GM19025 (cell line): ENCODE measurements at regions not wholly inside any gene's neighbourhood (a gene's known extent, or its start where the extent isn't known, plus 50 kb on each side); places are given as distances from the start of the nearest gene placed in this dataset.

ENCODE experiments used
- ATAC-seq: cut with Tn5 transposase; IDR thresholded peaks from one replicate; pipeline ENCODE4 v1.9.1; 2021; ENCODE audit warnings: mild to moderate bottlenecking, low read depth, moderate library complexity; ENCODE audit not compliant: unreplicated experiment

DNA sequence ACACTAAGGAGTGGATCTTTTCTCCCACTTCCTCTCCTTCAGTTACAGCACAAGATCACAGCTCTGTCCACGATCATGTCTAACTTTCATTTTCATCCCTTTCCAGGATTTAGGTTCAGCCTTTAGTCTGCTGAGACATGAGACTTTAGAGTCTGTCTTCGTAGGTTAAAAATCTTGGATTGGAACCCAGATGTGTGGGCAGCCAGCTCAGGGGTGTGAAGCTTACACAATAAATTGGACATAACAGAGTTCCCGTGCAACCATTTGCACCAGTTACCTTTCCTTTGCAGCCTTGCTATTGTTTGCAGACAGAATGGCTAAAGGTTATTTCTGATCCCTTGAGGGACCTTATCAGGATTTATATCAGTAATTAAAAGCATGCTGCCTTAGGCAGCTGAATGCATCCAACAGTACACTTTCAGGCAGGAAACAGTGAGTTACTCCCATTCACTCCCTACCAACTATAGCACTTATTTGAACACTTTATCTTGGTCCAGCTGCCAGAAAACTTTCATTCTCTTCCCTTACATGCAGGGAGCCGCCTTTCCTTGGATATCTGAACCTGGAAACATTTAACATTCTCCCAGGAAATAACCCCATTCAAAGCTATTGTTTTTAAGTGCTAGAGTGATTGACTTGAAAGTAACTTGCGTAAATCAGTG lies 87.3 kb downstream of the TMEM100 start:
- no peak for ATAC-seq

DNA sequence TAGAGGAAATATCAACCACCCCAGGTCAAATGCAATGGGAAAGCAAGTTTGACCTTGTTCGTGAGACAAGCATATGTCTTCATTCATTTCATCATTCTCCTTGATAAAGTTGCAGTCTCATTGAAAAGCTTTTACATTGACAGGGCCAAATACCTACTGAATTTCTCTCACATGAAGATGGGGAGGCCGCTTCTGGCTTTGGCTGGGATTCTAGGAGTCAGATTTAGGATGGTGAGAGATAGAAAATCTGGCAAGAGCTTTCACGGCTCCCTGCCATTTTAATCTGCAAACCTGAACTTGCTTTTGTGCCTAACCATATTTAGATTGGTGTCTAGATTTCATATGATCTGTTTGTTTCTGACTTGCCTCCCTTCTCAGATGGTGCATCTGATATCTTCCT lies 88.0 kb downstream of the TMEM100 start:
- no peak for ATAC-seq

DNA sequence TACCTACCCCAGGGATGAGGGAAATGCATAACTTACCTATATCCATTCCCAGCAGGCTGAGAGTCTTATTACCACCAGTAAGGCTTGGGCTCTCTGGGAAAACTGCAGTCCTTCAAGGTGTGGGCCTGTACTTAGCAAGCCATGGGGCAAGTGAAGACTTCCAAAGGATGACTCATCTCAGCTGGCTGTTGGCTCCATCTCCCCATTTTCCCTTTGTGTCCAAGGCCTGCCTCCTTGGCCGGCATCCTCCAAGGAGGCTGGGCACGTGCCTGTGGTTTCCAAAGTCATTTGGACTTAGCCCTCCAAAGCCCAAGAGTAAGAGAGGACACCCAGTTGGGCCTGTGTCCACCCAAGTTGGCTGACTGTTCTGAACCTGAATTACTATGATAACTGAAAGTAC lies 89.8 kb downstream of the TMEM100 start:
- ATAC-seq, result no peak

DNA sequence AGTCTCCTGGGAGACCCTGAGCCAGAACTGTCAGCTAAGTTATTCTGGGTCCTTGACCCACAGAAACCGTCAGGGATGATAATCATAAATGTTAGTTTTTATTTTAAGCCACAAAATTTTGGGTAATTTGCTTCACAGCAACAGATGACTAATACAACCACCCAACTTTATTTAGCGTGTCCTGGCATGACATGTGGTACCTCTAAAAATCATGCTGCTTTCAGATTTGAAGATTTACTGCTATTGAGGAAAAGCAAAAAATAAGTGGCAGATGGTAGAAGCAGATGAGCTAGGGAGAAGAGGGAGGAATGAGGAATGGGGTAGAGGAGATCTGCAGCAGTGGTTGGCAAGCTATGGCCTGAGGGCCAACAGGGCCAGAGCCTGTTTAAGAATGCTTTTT lies 90.4 kb downstream of the TMEM100 start:
- ATAC-seq, result no peak

DNA sequence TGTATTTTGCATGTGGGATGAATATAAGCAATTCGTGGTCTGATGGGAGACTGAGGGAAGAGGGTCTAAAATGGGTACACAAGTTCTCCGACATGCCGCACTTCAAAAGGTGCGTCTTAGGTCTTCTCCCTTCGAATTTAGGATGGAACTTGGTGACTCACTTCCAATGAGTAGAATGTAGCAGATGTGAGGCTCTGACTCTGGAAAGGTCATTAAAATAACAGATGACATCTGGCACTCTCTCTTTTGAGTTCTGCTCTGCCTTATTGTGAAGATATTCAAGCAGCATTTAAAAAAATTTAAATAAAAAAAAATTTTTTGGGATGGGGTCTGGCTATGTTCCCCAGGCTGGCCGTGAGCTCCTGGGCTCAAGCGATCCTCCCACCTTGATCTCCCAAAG lies 92.7 kb downstream of the TMEM100 start:
- no peak for ATAC-seq

DNA sequence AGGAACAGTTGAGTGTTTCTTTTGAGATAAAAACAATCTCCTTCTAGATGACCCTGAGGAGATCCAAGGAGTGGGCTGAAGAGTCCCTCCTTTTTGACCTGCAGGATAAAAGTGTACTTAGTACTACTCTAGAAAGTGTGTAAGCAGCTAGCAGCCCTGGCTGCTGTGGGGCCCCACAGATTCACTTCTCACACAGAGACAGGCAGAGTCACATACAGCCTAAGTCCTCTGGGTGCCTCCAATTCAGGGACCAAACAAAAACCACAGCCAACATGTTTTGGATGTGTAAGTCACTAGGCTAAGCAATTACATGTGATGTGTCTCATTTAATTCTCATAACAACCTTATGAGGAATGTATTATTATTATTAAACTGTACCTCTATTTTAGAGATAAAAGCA lies 97.1 kb downstream of the TMEM100 start:
- peak; percentile 59 for ATAC-seq

DNA sequence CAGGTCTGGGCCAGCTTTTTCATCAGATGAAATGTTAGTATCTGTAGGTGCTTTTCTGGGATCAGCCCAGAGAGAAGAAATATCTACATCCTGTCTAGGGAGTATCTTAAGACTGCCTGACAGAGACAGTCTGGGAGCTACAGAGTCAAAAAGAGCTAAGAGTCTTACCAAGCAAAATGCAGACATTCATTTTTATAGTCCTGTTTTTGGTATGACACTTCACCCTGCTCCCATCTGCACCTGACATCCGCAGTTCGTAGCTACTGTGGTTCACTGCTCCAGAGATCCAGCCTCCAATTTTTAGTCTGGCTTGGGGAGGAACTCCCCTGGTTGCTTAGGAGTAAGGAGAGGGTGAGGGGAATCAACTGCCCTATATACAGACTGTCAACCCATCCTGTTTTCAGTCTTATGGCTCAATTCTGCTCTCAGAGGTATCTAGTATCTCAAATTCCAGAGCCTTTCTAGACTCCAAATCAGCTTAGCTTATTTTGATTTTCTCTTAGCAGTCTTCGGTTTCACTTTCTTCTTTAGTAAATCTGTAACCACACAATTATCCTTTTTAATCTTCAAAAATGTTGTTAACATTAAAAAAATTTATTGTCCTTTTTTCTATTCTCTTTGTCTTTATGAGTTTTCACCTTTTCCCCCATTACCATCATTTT lies 97.8 kb downstream of the TMEM100 start:
- ATAC-seq, result peak; percentile 46

DNA sequence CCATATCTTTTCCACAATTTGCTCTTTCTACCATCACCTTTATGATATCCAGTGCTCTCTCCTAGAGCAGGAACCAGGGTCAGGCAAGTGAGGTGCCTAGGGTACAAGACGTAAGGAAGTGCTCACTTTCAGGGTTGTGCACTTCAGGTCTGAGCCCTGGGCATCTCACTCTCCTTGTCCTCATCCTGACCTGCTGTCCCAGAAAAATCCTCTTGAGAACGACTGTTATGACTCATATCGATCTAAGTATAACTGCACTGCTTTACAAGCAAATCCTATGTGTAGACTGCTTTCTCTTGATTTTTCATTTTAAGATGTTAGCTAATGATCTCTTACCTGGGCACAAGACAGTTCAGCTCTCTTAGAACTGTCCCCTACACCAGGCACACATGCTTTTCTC lies 100.1 kb downstream of the TMEM100 start:
- ATAC-seq, result no peak

DNA sequence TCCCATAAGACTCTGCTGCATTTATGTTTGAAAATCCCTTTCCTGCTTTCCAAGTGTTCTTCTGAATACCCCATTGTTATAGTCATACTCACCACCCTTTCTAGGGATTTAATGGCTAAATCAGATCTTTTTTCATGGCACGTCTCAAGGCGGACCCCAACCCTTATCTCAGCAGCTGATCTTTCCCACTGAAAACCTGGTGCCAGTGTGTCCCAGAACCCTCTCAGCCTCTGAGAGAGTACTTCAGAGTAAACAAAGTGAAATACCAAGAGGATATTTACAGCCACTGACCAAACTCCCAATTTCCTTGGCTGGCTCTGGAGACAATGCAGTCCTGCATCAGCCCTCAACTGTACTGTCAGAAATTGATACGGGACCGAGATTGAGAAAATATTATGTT lies 101.7 kb downstream of the TMEM100 start:
- no peak for ATAC-seq

DNA sequence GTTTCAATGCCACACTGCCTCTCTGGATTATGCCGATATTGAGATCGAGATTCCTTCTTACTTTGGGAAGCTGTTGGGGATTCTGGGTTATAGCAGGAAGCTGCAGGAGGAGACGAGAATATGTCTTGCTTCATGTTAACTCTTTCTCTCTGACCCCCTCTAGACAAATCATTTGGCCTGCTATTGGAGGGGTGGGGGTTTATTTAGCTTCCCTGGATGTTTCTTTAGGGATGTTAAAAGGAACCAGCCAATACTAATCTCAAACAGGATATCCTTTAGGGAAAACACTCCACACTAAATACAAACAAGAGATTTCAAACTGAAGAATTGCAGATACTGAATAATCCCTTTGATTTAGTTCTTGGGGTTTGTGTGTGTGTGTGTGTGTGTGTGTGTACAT lies 102.6 kb downstream of the TMEM100 start:
- ATAC-seq, result no peak

DNA sequence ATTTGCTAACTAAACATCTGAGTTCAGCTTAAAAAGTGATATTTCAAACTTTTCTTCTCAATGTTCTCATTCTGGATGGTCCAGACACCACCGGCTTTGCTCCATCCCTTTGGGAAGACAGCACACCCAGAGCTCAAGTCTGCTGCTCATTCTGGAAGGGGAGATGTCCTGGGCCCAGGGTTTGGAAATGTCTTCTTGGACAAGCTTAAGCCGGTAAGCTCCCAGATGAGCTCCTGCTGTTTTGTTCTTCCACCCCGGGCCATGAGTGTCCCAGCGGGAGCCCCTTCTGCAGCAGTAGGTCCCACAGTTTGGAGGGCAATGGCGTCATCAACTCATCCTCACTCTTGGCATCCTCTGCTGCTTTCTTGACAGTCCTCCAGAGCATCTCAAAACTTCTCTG lies 105.2 kb downstream of the TMEM100 start:
- no peak for ATAC-seq

DNA sequence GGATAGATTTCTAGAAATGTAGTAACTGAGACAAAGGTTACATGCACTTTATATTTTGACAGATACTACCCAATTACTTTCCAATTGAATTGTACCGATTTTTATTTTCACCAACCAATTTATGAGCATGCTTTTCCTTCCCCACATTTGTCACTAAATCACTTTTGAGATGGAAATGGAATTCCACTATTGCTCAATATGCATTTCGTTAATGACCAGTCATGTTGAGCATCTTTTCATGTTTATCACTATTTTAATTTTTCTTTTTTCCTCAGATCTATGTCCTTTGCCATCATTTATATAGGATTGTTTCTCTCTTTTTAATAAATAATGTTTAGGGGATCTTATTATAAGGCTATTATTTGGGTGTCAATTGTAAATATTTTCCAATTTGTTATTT lies 102.8 kb upstream of the SMIM36 start:
- no peak for ATAC-seq

DNA sequence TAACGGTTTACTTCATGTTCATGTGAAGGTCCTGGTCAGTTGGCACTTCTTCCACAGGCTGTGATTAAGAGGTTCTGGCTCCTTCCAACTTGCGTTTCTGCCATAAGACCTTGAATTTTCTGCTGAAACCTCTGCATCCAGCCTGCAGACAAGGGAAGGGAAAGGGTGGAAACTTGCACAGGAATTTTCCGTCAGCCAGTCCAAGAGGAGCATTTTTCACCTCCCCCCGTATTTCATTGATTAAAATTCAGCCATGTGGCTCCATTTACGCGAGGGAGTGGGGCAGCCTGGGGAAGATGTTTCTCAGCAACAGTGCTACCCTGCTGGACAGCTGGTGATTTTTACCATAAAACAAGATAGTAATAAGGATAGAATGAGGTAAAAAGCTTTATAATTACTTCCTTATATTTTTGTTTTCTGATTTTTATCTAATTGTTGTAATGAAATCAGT lies 101.5 kb upstream of the SMIM36 start:
- no peak for ATAC-seq

DNA sequence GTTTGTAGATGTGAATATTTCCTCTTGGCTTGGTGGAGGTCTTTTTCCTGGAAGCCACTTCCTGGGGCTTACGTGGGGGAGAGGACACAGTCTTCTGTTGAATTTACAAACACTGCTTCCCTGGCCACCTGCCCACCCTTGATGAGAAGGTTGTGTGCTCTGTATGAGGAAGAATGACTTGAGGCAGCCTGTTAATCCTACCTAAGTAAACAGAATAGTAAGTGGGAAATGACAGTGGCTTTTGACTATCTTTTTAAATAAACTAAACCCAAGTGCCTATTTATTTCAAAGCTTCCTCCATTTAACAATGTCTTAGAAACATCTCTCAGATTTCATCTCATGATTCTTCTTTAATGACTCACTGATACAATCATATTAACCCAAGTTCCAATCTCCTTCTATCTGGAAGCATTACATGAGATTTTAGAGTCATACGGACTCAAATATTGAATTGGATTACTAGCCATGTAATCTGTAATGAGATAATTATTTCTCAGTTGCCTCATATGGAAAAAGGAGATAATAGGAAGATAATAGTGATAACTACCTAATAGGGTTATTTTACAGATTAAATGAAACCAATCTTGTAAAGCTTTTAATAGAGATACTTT lies 96.6 kb upstream of the SMIM36 start:
- ATAC-seq, result no peak

DNA sequence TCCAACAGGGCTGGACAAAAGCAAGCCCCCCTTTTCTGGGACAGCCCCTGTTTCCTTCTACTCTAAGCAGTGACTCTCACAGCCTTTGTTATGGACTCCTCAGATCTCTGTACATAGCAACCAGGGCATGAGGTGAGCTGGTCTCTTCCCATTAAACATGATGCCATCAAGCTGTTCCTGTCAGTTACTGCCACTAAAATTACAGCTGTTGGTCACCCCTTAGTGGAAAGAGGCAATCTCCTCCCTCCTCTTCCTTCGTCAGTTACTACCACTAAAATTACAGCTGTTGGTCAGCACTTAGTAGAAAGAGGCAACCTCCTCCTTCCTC lies 95.2 kb upstream of the SMIM36 start:
- ATAC-seq, result no peak

DNA sequence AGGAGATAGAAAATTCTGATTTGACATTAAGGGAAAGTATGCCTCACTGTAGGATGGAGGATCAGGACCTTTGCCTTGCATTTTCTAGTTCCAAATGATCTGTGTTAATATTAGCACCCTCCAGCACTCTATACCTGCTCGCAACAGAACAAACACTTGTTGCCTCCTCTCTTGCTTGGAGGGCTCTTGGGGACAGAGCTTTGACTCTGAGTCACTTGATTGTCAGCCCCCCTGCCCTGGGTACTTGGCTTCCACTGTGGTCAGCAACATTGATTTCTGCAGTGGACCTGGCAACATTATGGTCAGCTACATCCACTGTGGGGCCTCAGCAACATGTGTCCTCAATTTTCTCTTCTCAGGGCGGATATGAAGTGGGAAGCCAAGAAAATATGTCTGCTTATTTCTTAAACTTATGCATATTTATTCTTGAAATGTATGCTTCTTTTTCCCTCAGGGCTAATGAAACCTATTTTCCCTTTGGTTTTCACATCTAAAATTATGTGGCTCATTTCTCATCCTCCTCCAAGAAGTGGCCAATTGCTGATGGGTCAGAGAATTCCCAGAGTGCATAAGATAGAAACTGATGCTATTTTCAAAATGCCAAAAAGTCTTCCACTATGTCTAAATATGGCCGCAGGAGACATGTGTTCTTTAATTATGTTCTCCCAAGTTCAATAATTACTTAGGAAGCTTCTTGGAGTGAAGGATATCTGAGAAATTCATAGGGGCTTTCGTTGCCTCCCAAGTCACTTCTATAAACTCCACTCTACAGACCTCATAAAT lies 94.6 kb upstream of the SMIM36 start:
- ATAC-seq, result no peak

DNA sequence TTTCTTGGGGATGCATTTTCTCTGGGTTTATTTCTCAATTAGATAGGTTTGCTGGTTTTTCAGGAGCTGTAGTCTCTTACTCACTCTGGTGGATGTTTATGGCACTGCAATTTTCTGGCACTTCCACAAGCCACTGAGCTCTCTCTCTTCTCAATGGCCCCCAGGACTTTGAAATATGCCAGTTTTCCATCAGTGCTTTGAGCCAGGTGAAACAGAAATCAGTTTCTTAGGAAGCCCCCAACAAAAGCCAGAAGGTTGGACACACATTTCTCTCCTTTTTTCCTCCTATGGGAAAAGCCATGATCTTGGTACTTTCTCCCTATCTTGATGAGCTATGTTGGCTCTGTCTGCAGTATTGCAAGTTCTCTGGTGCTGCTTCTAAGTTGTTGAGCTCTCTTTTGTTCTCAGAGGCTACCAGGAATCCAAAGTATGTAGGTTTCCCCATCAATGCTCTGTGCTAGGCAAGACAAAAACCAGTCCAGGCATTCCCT lies 90.7 kb upstream of the SMIM36 start:
- ATAC-seq, result no peak

DNA sequence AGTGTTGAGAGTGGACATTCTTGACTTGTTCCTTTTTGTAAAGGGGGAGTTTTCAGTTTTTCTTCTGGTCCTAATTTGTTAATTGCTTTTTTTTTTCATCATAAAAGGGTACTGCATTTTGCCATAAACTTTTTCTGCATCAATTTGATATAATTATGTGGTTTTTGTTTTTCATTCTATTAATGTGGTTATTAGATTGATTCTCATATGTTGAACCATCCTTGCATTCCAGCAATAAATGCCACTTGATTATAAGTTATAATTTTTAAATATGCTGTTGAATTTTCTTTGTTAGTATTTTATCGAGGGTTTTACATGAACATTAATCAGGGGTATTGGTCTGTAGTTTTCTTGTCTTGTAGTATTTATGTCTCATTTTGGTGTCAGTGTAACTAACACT lies 87.2 kb upstream of the SMIM36 start:
- ATAC-seq, result no peak

DNA sequence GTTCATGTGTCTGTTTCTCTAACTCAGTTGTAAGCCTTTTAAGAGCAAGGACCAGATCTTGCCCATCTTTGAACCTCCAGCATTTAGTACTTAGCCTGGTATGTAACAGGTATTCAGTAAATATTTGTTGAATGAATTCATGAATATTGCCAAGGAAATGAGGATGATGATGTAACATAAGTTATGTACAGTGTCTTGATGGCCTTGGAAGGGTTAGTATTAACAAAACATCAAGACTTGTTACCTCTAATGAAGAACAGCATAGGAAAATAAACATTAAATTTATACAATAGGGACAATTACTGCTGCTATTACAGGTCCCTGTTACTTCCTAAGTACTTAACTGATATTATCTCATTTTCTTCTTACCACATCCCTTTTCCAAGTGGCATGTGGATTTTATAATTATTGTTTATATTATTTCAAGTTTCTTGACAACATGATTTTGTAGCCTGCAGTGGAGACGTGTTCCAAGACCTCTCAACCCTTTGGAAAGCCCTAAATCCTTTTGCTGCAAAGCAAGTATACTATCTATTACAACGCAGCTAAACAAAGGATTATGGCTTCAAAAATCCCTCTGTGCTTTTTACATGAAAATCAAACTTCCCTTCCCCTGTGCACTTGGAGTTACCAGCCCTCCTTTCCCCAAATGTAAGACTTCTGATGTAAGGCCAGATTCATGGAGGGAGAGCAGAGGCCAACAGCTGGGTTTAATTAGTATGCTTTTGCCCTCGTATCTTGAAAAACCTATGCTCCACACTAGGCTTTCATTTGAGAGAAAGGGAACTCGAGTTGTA lies 77.4 kb upstream of the SMIM36 start:
- ATAC-seq, result no peak

DNA sequence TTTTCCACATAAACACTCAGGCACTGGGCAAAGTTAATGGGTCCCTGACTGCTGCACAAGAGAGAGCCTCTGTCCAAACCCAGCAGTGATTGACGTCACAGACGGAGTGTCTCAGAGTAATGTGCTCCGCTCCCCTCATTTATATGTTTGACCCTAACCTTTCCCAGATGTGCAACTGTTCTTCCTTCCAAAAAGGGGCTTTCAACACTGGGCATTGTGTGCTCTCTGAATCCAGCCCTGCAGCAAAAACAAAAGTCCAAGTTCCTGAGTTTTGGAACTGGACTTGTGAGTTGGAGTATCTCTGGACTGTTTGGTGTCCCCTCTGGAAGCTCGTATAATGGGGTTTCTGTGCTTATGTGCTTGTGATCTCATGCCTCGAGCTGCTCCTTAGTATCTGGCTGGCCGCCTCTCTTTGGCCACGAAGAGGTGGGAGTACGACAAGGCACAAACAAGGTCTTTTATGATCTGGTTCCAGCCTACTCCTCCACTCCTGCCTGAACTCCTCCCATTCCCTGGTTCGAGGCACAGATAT lies 76.4 kb upstream of the SMIM36 start:
- ATAC-seq, result no peak
